Omental fat pad (tissue), 3 donors: ENCODE measurements at regions not wholly inside any gene's neighbourhood (a gene's known extent, or its start where the extent isn't known, plus 50 kb on each side); places are given as distances from the start of the nearest gene placed in this dataset.

Experiments
- ATAC-seq: fragments of 150-250 bp; one replicate; pipeline ENCODE4 v1.9.1; 2016; ENCODE audit warnings: mild to moderate bottlenecking, moderate library complexity; ENCODE audit not compliant: low FRiP score
- DNase-seq: peaks from one replicate; pipeline ENCODE4 v3.0.0-alpha.2; 2019; ENCODE audit warnings: low spot score
- TF ChIP-seq, protein P1 (sequence below), 3 donors: fragments of 450-650 bp; IDR thresholded peaks; one replicate each; pipeline ENCODE4 v1.5.1; 2016 to 2017; ENCODE audit warnings: antibody characterized with exemption in 3 of 3, mild to moderate bottlenecking in 3 of 3, moderate library complexity in 2 of 3

DNA sequence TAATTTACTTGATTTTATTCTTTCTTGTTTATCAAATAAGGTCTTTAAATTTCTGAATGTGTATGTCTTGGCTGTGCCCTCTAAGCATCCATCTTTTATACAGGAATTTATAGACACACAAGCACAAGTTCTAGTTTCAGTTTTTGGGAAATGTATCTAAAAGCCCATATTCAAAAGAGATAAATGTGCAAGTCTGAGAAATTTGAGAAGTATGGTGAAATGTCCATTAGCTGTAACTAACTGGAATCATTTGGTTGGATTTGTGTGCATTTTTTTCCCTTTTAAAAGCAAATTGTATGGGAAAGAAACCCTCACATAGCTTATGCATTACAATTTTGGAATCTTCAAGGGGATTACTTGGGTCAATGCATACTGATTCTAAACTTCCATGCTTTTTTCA lies 532.0 kb downstream of the KLF5 start:
- no peak for DNase-seq
- no peak for ATAC-seq
- TF ChIP-seq, protein P1, sequence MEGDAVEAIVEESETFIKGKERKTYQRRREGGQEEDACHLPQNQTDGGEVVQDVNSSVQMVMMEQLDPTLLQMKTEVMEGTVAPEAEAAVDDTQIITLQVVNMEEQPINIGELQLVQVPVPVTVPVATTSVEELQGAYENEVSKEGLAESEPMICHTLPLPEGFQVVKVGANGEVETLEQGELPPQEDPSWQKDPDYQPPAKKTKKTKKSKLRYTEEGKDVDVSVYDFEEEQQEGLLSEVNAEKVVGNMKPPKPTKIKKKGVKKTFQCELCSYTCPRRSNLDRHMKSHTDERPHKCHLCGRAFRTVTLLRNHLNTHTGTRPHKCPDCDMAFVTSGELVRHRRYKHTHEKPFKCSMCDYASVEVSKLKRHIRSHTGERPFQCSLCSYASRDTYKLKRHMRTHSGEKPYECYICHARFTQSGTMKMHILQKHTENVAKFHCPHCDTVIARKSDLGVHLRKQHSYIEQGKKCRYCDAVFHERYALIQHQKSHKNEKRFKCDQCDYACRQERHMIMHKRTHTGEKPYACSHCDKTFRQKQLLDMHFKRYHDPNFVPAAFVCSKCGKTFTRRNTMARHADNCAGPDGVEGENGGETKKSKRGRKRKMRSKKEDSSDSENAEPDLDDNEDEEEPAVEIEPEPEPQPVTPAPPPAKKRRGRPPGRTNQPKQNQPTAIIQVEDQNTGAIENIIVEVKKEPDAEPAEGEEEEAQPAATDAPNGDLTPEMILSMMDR (IDR thresholded peaks at IDR 0.05), result no peak

DNA sequence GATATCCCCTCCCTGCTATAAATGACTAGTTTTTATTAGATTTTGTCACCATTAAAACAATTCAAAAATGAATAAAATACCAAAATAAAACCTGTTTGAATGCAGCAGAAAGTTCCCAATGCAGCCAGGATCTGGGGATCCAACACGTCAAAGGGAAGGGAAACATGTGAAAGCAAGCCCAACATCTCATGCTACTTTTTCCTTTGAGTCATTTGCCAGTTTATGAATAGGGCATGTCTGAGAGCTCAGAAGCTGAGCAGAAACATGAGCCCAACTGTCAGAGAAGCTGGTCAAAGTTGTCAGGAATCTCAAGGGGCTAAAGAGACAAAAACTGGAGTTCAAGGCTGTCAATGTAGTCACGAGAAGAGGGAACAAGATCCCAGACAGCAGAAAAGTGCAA lies 526.4 kb downstream of the KLF5 start:
- TF ChIP-seq, protein P1 (IDR thresholded peaks at IDR 0.05), result no peak
- ATAC-seq (no peak), DNase-seq (no peak)

DNA sequence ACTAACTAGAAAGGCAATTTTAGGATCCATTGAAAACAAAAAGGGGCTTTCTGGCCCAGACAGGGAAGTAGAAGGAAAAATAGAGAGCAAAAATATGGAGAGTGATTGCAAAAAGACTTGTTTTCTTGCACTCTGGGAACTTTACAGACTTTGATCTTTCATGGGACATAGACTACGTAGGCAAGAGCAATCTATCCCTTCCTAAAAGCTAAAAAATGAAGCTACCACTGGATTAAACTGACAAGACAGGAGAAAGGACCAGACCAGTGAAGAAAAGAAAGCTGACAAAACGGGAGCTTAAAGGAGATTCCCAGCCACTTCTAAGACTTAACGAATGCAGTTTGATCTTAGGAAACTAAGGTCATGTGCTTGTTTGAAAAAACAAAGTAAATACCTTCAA lies 524.5 kb downstream of the KLF5 start:
- ATAC-seq (no peak), DNase-seq (no peak)
- TF ChIP-seq, protein P1 (IDR thresholded peaks at IDR 0.05), result no peak

DNA sequence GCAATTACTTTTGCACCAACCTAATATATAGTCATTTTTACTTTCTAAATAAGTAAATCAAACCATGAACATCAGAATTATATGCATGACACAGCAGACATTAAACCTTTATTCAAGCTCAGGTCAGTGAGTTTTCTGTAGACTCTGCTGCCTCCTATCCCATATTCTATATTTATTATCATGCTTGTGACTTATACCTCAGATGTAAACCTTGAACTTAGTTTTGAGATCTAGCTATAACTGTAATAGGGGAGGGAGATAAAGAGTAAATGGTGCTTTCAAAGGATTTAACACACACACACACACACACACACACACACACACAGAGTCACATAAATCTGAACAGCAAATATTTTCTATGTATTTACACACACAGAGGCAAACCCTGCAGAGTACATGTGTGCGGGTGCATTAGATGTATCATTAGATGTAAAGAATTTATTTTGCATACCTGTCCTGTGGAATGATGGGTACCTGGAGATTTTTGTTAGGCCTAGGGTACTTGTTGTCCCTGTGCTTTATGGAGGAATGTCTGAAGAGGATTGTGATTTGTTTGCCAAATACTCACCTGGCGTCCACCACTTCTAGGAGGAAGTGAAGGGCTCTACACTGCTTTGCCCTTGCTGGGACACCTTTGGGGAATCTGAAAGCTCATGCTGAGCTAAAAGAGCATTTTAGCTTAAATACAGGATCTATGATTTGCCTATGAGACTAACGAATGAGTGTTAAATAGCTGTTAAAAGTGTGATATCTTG lies 521.9 kb downstream of the KLF5 start:
- TF ChIP-seq, protein P1 (IDR thresholded peaks at IDR 0.05), result no peak
- ATAC-seq (no peak), DNase-seq (no peak)

DNA sequence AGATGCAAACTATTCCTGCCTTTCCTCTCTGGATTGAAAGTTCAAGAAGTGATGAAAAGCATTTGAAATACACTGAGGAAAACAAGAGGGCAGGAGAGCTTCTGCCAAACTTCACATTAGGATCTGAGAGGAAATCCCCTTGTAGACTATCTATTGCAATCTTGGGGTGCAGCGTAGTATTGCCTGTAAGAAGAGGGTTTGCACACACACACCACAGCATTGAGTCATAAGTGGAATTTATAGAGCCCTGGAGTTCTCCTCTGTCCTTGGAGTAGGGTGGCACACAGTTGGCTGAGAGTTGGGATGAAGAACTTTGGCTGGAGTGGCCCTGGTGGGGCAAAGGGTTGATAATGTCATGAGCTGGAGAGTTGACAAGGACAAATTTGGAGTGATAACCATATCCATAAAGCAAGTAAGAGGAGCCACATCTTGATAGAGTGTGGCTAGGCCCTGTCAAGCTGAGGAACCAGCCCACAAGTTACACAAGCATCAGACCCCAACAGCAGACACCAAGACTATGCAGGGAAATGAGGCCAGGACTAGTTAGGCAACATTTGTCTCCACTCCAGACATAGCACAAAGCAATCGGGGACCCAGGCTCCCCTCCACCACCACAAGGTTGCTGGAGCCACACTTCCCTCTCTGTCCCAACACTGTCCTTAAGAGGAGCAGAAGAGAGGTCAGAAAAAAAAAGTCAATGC lies 520.9 kb downstream of the KLF5 start:
- ATAC-seq, result no peak
- DNase-seq, result no peak
- TF ChIP-seq, protein P1 (IDR thresholded peaks at IDR 0.05), result no peak

DNA sequence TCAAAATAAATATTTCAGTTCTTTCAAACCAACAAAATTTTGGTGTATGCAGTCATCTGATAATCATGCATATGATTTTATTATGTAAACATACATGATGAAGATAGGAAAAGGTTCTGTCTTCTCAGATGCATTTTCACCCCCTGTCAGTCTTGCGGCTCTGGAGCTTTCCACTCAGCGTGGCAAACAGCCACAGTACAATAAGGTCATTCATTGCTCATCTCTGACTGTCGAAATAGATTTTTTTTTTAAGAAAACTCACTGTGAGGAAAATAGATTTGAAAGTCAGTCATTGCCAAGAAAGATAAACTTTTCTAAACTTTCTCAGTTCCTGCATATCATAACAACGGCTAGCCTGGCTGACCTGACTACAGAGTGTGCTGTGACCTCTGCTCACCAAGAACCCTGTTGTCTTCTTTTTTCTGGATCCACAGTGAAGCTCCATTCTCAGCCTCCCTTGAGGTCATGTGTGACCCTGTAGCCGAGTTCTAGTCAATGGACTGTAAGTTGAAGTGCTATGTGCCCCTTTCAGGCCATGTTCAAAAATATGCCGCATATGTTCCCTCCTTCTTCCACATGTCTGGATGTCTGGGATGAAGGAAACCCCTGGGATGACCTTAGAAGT lies 519.6 kb downstream of the KLF5 start:
- no peak for ATAC-seq
- DNase-seq, result no peak
- TF ChIP-seq, protein P1 (IDR thresholded peaks at IDR 0.05), result no peak
